ENCODE measurements at regions not wholly inside any gene's neighbourhood (a gene's known extent, or its start where the extent isn't known, plus 50 kb on each side); places are given as distances from the start of the nearest gene placed in this dataset.

DNA sequence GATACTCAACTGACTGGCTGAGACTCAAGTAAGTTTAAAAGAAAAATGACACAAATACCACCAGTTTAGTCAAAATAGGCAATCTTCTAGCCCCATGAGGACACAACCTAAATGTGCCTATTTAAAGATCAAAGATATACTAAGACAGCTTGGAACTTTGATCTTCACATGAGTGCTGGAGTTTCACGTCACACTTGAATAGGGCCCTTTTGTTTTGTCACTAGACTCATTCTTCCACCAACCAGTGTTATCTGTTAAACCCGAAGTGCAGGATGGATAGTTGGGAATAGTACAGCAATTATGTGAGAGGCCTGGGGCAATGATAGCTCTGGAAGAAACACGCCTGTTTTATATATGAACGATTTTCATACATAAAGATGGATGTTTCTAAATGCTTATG lies 792.8 kb upstream of the NUDT12 start:
- H3K27ac Mint-ChIP-seq: no peak overlapping the region
- Histone ChIP-seq H3K4me1 (ENCODE audit: control insufficient read depth, insufficient read depth, low read length) (no peaks in the 10 kb centered on the region), H3K27ac (ENCODE audit: low read length) (no peak overlapping the region), H3K36me3 (ENCODE audit: control insufficient read depth, insufficient read depth, low read length) (no peaks in the 10 kb centered on the region), H3K27me3 (ENCODE audit: control insufficient read depth, insufficient read depth, low read length) (no peaks in the 10 kb centered on the region), H3K9me3 (ENCODE audit: control insufficient read depth, insufficient read depth, low read length) (no peaks in the 10 kb centered on the region), H3K4me3 (ENCODE audit: low read length) (no peak overlapping the region)
- WGBS (ENCODE audit: insufficient coverage): 66% methylated on average over 3 of the region's 4 CpGs
- no peaks in the 10 kb centered on the region for H3K4me1 Mint-ChIP-seq
- no peak overlapping the region for H3K4me3 Mint-ChIP-seq
- DNase-seq (no peak), ATAC-seq (no peak)
- H3K9me3 Mint-ChIP-seq: peaks cover 4 to 13% of the 10 kb centered on the region in 2 donors
- TF ChIP-seq CTCF (IDR thresholded peaks at IDR 0.05): no peak
- H3K36me3 Mint-ChIP-seq: no peaks in the 10 kb centered on the region
- intact Hi-C loops (cut with micrococcal nuclease): no loop called here
- H3K27me3 Mint-ChIP-seq (ENCODE audit: low read depth in 2 of 2): no peaks in the 10 kb centered on the region

- intact Hi-C loops (cut with micrococcal nuclease): no loop called here
- 83% methylated on average over 4 of the region's 4 CpGs for WGBS (ENCODE audit: insufficient coverage)
- DNase-seq (no peak), ATAC-seq (no peak)
- Mint-ChIP-seq H3K4me1 (no peaks in the 10 kb centered on the region), H3K27ac (no peak overlapping the region), H3K9me3 (peaks cover 7 to 14% of the 10 kb centered on the region in 2 donors), H3K36me3 (no peaks in the 10 kb centered on the region), H3K27me3 (ENCODE audit: low read depth in 2 of 2) (no peaks in the 10 kb centered on the region), H3K4me3 (no peak overlapping the region)
- Histone ChIP-seq H3K4me3 (ENCODE audit: low read length) (no peak overlapping the region), H3K27ac (ENCODE audit: low read length) (no peak overlapping the region), H3K36me3 (ENCODE audit: control insufficient read depth, insufficient read depth, low read length) (no peaks in the 10 kb centered on the region), H3K4me1 (ENCODE audit: control insufficient read depth, insufficient read depth, low read length) (no peaks in the 10 kb centered on the region), H3K9me3 (ENCODE audit: control insufficient read depth, insufficient read depth, low read length) (no peaks in the 10 kb centered on the region), H3K27me3 (ENCODE audit: control insufficient read depth, insufficient read depth, low read length) (no peaks in the 10 kb centered on the region)
- TF ChIP-seq CTCF (IDR thresholded peaks at IDR 0.05): no peak
Observed at GRCh38 chr5:104353371-104353770, 790.8 kb upstream of the NUDT12 start.

DNA sequence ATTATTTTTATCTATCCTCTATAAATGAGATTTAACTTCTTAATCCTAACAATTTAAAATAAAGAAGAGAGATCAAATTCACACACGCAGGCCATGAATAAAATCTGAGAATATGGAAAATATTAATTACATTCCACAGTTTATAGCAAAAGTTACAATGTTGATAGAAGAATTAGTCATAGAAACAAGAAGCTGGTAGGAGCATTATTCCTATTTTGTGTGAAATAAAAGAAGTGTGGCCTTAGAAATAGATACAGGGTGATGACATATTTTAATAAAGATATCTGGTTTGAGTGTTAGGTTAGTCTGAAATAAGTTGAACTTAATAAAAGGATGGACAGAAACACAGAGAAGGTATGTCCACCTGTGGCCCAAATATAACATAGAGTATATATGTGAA lies 790.4 kb upstream of the NUDT12 start:
- no peak for DNase-seq
- WGBS (ENCODE audit: insufficient coverage): no CpG with 5 or more reads among the region's 1 CpG
- intact Hi-C loops (cut with micrococcal nuclease): no loop called here
- Histone ChIP-seq H3K27ac (ENCODE audit: low read length) (no peak overlapping the region), H3K4me1 (ENCODE audit: control insufficient read depth, insufficient read depth, low read length) (no peaks in the 10 kb centered on the region), H3K27me3 (ENCODE audit: control insufficient read depth, insufficient read depth, low read length) (no peaks in the 10 kb centered on the region), H3K9me3 (ENCODE audit: control insufficient read depth, insufficient read depth, low read length) (no peaks in the 10 kb centered on the region), H3K4me3 (ENCODE audit: low read length) (no peak overlapping the region), H3K36me3 (ENCODE audit: control insufficient read depth, insufficient read depth, low read length) (no peaks in the 10 kb centered on the region)
- Mint-ChIP-seq H3K4me3 (no peak overlapping the region), H3K27me3 (ENCODE audit: low read depth in 2 of 2) (no peaks in the 10 kb centered on the region), H3K36me3 (no peaks in the 10 kb centered on the region), H3K27ac (no peak overlapping the region), H3K9me3 (peaks cover 7 to 14% of the 10 kb centered on the region in 2 donors), H3K4me1 (no peaks in the 10 kb centered on the region)
- ATAC-seq: no peak
- no peak for TF ChIP-seq CTCF (IDR thresholded peaks at IDR 0.05)

DNA sequence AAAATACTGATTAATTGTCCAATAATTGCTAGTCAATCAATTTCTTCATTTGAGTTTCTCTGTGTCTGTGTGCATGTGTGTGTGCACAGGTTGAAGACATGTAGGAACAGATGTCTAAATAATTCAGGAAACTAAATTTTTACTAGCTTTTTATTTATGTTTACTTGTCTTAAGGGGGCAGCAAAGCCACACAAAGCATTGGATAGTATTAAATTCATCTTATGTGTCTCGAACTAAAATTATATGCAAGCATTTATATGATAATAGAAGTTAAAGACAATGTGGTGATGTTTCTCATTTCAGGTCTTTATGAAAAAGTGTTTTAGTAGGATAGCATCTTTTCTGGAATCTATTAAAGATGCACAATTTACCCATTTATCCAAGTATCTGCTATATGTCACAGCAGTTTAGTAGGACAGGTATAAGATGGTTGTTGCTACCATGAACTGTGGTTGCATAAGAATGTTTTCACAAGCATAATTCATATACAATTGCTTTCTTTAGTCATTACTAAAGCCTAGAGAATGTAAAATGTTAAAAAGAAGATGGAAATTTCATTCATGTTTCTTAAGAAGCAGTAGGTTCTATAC lies 784.6 kb upstream of the NUDT12 start:
- H3K4me1 Mint-ChIP-seq: no peaks in the 10 kb centered on the region
- no peak overlapping the region for H3K27ac ChIP-seq (ENCODE audit: low read length)
- H3K27ac Mint-ChIP-seq: no peak overlapping the region
- ATAC-seq (no peak), DNase-seq (no peak)
- no peaks in the 10 kb centered on the region for H3K27me3 ChIP-seq (ENCODE audit: control insufficient read depth, insufficient read depth, low read length)
- intact Hi-C loops (cut with micrococcal nuclease): no loop called here
- 40% methylated on average over 1 of the region's 1 CpG for WGBS (ENCODE audit: insufficient coverage)
- no peaks in the 10 kb centered on the region for H3K27me3 Mint-ChIP-seq (ENCODE audit: low read depth in 2 of 2)
- no peak for TF ChIP-seq CTCF (IDR thresholded peaks at IDR 0.05)
- no peaks in the 10 kb centered on the region for H3K9me3 ChIP-seq (ENCODE audit: control insufficient read depth, insufficient read depth, low read length)
- no peaks in the 10 kb centered on the region for H3K4me1 ChIP-seq (ENCODE audit: control insufficient read depth, insufficient read depth, low read length)
- no peak overlapping the region for H3K4me3 ChIP-seq (ENCODE audit: low read length)
- peaks cover 7 to 11% of the 10 kb centered on the region in 2 donors for H3K9me3 Mint-ChIP-seq
- H3K36me3 ChIP-seq (ENCODE audit: control insufficient read depth, insufficient read depth, low read length): no peaks in the 10 kb centered on the region
- H3K4me3 Mint-ChIP-seq: no peak overlapping the region
- H3K36me3 Mint-ChIP-seq: no peaks in the 10 kb centered on the region

Data from natural killer cell (primary cell).